HG02623 (cell line): ENCODE measurements at regions not wholly inside any gene's neighbourhood (a gene's known extent, or its start where the extent isn't known, plus 50 kb on each side); places are given as distances from the start of the nearest gene placed in this dataset.

Experiments used
- ATAC-seq: cut with Tn5 transposase; IDR thresholded peaks from one replicate; pipeline ENCODE4 v1.9.1; 2021; ENCODE audit warnings: moderate library complexity; ENCODE audit not compliant: unreplicated experiment

DNA sequence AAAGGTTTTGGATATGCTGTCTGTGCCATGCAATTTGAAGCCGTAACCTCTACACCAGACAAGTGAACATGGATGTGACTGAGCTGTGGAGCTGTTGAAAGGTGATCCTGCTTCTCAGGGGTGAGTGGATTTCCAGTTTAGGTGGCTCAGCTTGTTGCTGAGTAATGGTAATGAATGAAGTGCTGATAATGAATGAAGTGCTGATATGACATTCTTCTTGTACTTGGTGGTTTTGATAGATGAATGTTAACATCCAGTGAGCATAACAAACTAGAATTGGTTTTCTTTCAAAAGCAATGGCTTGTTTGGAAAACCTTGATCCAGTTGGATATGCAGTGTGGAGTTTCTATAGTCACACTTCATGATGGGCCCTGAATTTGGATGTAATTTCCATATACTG lies 89.7 kb upstream of the FZD8 start:
- ATAC-seq = no peak

DNA sequence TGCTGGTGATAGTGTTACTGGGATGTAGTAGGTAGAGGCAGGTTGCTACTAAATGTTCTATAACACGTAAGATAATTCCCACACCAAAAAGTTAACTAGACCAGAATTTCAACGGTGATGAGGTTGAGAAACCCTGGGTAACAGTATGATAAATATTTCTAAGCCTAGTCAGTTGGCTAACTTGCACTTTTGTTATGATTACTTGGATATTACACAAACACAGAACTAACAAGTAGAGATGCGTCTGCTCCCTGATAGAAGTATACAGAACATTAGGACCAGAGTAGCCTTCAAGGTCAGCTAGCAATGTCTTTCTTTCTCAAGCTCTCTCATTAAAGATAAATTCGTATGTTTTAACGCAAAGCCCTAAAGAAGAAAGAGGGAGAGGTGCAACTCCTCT lies 86.2 kb upstream of the FZD8 start:
- no peak for ATAC-seq

DNA sequence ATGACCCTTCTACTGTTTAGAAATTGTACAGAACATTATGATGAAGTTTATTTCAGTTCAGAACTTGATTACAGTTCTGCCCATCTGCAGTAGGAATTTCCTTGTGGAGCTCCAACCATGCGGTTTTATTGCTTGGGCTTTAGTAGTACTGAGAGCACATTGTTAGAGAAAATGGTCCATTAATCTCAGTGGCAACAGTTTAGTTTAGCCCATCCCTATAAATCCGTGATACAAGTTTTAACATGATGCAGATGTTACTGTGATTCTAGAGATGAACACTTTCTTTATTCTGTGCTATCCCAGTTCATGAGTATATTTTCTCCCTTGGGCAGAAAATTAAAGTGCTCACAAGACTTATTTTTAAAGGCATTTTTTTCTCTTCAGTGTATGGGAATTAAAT lies 84.8 kb upstream of the FZD8 start:
- no peak for ATAC-seq

DNA sequence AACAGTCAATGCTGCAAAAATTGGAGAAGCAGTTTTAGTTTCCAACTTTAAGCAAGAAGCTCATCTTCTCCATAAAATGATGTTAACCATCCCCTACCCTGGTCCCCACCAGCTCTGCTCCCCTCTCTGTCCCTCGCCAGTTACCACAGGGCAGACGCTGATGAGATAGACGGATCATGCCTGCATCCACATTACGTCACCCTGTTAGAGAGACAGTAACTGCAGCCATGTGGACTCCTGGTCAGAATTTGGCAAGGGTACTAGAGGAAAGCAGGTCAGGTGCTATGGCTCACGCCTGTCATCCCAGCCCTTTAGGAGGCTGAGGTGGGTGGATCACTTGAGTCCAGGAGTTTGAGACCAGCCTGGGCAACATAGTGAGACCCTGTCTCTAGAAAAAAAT lies 81.9 kb upstream of the FZD8 start:
- no peak for ATAC-seq

DNA sequence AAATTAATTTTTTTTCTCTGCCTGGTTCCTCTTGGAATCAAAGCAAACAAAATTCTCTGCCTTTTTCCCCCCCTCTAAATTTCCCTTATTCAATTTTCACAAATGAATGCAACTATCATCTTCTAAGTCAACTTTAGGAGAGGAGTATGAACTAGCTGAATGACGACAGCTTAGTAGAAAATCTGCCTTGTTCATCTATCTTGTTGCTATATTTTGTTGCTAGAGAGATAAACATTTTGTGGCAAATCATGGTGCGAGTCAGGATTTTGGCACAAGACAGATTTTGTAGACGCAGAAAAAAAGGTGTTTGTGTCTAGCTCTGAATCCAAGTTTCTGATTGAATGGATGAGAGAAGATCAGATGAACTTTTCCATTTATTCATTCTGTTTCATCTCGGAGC lies 81.0 kb upstream of the FZD8 start:
- ATAC-seq = no peak

DNA sequence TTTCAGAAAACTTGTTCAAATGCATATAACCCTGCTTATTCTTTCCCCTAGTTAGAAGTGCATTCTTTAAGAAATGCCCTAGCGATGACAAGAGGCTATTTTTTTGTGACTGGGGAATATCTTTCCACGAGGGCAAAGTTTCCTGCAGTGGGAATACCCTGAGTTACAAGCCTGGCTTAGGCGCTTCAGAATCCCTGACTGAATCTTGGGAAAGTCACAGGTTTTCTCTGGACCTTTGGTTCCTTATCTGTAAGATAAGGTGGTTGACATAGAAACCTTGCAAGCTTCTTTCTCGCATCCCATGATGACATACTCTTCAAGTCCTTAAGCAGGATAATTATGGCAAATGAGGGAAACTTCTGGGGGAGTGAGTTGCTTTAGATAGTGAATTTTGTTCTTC lies 80.5 kb upstream of the FZD8 start:
- no peak for ATAC-seq

DNA sequence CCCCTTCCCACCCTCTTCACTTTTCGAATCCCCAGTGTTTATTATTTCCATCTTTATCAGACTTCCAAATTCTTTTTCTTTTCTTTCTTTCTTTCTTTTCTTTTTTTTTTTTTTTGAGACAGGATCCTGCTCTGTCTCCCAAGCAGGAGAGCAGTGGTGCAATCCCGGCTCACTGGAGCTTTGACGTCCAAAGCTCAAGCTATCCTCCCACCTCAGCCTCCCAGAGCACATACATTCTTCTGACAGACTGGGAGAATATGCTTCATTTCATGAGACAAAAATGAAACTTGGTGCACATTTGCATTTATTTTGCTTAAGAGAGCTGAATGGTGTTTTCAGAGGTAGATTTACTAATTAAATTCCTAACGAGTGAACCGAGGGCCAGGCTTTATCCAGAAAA lies 80.1 kb upstream of the FZD8 start:
- no peak for ATAC-seq

DNA sequence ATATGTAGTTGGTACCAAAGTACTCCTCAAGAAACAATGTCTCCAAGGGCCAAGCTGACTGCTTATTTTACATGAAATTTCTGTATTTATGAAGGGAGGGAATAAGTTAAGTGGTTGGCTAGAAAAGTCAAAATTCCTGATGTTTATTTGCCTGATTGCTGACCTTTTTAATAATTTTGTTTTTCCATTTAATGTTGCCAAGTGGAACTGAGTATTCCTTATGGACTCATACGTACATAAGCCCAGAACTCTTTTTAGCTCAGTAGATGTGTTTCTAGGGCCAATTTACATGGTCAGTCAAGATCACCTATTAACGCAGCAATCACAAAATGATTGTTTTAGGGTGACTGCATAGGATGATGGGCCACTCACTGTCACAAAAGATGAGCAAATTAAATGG lies 78.3 kb upstream of the FZD8 start:
- no peak for ATAC-seq

DNA sequence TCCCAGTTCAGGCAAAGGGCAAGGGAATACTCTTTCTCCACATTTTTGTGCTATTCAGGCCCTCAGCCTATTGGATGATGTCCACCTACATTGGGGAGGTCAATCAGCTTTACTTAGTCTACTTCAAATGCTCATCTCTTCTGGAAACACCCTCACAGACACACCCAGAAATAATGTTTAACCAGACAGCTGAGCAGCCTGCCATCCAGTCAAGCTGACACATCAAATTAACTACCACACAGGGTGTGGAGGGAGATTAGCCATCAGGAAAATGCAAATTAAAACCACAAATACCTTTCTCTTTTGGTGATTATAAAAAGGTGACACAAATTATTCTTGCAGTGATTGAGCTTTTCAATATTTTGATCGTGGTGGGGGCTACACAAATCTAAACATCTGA lies 74.7 kb upstream of the FZD8 start:
- ATAC-seq = no peak

DNA sequence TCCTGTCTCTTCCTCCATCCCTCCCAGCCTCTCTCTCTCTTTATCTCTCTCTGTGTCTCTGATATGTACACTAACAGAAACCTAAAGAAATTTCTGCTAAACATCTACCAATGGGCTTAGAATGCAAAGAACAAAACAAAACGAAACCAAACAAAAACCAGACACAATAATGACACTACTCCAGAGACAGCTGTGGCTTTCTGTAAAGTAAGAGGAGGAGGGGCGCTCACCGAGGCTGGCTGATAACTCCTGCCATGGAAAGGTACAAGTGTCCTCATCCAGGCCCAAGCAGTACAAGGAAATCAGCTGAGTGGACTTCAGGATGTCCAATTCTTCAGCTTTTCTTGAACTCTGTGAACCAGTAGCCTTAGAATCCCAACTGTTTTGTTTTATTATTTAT lies 70.4 kb upstream of the FZD8 start:
- ATAC-seq = no peak

DNA sequence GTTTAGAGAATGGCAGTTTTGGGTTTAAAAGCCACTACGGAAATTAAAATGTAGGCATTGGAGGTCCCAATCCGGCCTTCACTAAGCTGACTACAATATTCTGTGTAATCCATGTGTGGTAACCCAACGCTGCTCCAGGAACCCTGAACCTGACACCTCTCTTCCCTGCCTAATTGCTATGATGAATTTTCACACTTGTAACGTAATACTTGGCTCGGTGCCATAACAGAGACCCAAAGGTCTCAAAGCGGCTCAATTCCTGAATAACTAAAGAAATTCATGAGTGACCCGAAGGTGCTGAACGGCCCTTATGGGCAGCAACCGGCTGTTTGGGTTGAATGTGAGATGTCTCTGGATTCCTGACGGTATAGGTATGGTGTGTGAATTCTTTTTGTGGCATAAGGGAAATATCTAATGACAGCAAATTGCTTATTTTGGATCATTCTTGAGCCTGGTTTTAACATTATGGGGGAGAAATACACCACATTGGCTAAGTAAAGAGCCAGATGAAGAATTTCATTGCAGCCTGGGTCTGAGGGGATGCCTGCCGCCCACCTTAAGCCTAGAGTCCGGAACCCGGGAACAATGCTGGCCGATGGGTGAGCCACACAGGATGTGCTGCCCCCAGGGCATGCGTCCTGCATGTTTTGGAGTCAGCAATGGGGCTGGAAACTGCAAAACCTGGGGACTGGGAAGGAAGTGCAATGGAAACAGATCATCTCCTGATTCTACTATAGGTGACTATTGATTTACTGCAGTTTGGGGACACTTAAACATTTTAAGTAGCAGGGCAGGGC lies 69.7 kb upstream of the FZD8 start:
- no peak for ATAC-seq

DNA sequence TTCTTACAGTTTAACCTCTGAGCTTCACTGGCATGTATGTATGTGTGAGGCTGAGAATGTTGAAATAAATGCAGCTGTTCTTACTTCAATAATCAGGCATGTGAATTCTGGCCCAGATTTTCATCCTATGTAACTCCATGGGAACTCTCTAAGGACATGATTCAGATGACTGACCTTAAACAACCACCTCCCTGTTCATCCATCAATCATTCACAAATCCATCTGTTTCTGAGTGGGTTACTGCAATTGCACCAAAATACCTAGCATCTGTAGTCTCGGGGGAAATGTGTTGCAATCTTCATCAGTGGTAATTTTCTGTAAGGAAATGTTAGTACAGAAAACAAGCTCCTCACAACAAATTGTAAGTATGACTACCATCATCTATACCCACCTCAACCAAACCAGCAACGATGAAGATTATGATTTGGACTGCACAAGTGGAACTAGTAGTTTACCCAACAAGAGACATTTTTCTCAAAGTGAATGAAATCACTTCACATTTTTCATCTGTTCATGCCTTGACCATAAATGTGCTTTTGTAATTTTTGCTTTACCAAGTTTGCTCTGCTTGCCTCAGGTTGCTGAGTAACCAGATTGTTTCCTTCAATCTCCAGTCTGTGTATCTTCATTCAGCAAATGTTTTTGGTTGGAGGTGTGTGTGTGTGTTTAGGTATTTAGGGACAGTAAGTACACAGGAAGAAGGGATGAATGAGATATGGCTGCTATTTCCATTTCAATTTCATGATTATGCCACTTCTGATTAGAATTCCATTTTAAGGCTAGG lies 65.7 kb upstream of the FZD8 start:
- no peak for ATAC-seq

DNA sequence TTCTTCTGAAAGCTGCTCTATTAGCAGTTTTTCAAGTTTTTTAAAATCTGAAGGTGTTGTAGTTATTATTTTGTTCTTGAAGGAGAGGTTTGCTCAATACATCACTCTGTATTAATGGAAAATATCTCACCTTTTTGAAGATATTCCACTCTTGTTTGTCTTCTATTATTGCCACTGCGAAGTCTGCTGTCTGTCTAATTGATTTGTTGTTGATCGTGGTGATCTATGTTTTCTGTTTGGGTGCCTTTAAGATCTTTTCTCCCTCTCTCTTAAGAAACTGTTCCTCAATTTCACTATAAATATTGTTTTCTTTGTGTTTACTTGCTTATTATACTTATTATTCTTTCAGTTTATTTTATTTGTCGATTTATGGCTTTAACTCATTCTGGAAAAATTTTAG lies 64.9 kb upstream of the FZD8 start:
- no peak for ATAC-seq

DNA sequence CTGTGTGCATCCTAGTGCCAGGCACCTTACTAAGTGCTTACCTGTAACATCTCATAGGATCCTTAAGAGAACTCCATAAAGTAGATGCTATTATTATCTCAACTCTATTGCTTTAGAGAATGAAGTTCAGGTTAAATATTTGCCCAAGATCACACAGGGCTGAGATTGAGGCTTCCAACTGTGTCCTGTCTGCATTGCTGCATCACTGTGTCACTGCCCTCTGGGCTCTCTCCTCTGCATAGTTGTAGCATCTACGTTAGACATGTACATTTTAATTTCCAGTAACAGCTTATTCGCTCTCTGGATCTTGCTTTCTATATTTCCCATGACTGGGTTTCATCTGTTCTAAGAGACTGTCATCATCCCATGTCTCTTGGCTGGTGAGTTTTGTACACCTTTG lies 63.6 kb upstream of the FZD8 start:
- no peak for ATAC-seq

DNA sequence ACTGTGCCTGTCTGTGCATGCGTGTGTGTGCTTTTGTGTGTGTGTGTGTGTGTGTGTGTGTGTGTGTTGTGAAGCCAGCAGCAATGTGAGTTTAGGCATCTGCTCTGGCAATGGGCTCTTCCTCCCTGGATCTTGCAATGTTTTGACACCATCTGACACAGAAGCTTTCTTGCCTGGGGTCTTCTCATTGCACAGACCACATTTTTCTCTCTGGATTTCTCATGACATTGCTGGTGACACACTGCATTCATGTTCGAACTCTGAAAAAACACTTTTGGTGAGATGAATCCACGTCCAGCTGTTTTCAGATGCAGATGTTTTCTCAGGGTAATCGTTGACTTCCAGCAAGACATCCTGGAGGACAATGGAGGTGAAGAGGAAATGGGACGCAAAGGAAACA lies 63.0 kb upstream of the FZD8 start:
- ATAC-seq = no peak

DNA sequence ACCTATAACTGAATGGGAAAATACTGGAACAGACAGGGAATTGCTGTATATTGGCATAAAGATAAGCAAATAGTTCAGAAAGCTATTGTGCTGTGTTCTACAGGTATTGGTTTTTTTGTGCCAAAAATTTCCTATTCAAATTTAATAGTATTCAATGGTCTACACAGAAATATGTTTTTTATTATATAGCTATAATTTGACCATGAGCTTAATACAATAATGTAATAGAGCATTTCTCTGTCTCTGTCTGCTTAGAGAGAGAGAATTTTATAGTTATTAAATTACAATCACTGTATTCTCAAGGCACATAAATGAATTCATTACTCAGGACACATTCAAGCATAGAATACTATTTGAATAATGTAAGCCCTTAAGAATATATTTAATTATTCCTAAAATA lies 62.3 kb upstream of the FZD8 start:
- ATAC-seq = no peak

DNA sequence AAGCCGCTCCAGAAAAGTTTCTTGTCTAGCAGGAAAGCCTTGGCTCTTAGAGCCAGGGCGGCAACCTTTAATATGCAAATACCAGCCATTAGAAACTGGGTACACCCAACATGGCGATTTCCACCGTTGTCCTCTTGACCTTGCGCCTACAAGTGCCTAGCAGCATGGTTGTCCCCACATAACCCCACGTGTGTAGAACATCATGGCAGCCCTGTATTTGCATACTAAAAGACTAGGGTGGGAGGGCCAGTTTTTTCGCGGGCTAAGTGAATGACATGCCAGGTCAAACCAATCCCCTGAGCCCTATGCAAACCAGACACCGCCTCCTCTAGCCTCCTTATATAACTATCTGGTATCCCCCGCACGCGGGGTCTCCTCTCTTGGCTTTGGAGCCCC lies 58.4 kb upstream of the FZD8 start:
- ATAC-seq = no peak

DNA sequence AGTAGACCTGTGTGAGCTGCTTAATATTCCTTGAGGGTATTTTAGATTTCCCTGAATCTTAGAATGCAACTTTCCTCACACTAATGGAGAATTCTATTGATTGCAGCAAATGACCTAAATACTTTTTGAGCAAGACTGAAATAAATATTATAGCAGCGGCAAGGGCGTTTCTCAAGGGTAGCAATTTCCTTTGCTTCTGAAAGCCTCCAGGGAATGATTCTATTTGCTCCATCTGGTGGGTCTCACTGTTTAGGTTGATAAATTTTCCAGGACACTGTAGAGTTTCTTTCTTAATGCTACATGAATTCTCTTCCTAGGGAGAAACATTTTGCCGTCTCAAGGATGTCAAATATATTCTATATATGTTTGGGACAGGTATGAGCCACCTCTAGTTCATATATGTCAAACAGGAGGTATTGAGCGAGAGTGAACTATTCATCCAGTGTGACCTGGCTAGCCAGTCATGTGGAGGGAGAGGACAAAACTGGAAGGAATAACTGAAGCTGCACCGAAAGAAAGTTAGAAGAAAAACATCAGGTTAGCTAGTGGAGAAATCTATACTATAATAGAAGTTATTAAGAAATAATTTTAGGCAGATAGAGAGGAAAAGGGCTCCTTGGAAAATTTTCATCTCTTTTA lies 57.9 kb upstream of the FZD8 start:
- ATAC-seq = no peak

DNA sequence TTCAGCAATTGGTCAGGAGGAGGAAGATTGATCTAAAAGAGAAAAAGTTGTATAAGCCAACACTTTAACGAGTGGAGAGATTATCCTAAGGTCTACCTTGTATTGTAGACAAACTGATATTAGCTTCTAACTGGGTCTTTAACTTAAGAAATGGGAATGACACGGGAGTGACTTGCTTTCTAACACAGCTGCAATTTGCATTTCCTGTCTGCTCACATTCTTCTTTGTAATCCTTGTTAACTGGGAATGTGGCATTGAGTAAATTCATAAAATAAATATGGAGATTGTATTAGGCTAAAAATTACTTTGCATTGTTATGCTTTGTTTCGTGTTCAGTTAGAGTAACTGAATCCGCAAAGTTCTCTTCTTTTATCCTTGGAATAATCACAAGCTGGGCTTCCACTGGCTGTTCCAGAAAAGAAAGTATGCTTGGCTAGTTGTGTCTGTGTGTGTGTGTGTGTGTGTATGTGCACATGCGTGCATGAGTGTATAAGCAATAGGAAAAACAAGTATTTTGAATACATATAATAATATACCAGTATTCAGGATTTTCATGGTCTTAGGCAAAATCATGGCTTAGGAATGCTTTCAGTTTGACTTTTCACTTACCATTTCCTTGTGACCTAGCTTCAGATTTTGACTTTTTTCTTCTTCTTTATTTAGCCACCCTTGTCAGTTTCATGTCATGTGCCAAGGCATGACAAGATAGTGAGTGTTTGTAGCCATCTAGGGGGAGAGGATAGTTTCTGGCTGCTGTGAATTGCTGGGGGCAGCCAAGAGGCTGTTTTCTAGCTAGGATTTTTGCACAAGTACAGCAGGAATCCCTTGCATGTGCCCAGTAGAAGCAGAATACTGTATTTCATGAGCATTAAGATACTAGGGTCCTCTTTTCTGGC lies 54.5 kb upstream of the FZD8 start:
- no peak for ATAC-seq

DNA sequence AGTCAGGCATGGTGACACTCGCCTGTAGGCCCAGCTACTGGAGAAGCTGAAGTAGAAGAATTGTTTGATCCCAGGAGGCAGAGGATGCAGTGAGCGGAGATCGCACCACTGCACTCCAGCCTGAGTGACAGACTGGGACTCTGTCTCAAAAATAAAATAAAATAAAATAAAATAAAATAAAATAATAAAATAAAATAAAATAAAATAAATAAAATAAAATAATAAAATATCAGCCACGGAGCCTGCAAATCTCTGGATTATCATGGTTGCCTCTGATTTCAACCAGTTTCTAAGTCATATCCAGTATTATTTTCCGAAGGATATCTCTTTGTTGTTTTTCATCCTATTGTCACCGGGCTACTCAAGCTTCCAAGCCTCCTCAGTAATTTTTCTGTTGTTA lies 51.7 kb upstream of the FZD8 start:
- ATAC-seq = no peak
